ENCODE measurements at regions not wholly inside any gene's neighbourhood (a gene's known extent, or its start where the extent isn't known, plus 50 kb on each side); places are given as distances from the start of the nearest gene placed in this dataset.

- no peaks in the 10 kb centered on the region for H3K27me3 ChIP-seq
- H3K9me3 ChIP-seq (ENCODE audit: low read depth) = no peaks in the 10 kb centered on the region
- H4K20me1 ChIP-seq (ENCODE audit: low read depth) = no peaks in the 10 kb centered on the region
- H3K27ac ChIP-seq = no peak overlapping the region
- no peaks in the 10 kb centered on the region for H3K4me1 Mint-ChIP-seq
- H3K27me3 Mint-ChIP-seq (ENCODE audit: insufficient read depth, low read depth) = peaks cover 2% of the 10 kb centered on the region
- peaks cover 27% of the 10 kb centered on the region for H3K36me3 Mint-ChIP-seq
- H3K4me3 ChIP-seq = no peak overlapping the region
- H3K4me1 ChIP-seq = no peaks in the 10 kb centered on the region
- no peak overlapping the region for H3K4me3 Mint-ChIP-seq
- H3K79me2 ChIP-seq (ENCODE audit: low read depth) = peaks cover 7% of the 10 kb centered on the region
- peaks cover 3% of the 10 kb centered on the region for H3K9me3 Mint-ChIP-seq
- DNase-seq (ENCODE audit: low spot score) = no peak
- no peak for TF ChIP-seq CTCF (IDR thresholded peaks at IDR 0.05)
- TF ChIP-seq EZH2 (IDR thresholded peaks at IDR 0.05) = no peak
- TF ChIP-seq EZH2phosphoT487 (IDR thresholded peaks at IDR 0.05) = no peak
- no peak overlapping the region for H3K4me2 ChIP-seq
- H3F3A ChIP-seq (ENCODE audit: low read depth) = no peaks in the 10 kb centered on the region
- H3K36me3 ChIP-seq = no peaks in the 10 kb centered on the region
- H3K9ac ChIP-seq = no peak overlapping the region
- H2AFZ ChIP-seq (replicated peaks) = no peak overlapping the region
- H3K27ac Mint-ChIP-seq = no peak overlapping the region
Measured at GRCh38 chr7:112880818-112881418, 90.7 kb upstream of the TMEM168 start.

GRCh38 chr7:112877691-112878460, 87.7 kb upstream of the TMEM168 start:
- Histone ChIP-seq H3K4me3 (no peak overlapping the region), H3K36me3 (no peaks in the 10 kb centered on the region), H3K27ac (no peak overlapping the region), H3K4me2 (no peak overlapping the region), H3K27me3 (no peaks in the 10 kb centered on the region), H3K9ac (no peak overlapping the region), H3K79me2 (ENCODE audit: low read depth) (peaks cover 24% of the 10 kb centered on the region), H3F3A (ENCODE audit: low read depth) (no peaks in the 10 kb centered on the region), H2AFZ (replicated peaks) (no peak overlapping the region), H3K4me1 (no peaks in the 10 kb centered on the region), H4K20me1 (ENCODE audit: low read depth) (peaks cover 9% of the 10 kb centered on the region), H3K9me3 (ENCODE audit: low read depth) (no peaks in the 10 kb centered on the region)
- DNase-seq (ENCODE audit: low spot score) = no peak
- Mint-ChIP-seq H3K9me3 (peaks cover under 1% of the 10 kb centered on the region), H3K27ac (no peak overlapping the region), H3K36me3 (peaks cover 17% of the 10 kb centered on the region), H3K27me3 (ENCODE audit: insufficient read depth, low read depth) (no peaks in the 10 kb centered on the region), H3K4me1 (no peaks in the 10 kb centered on the region), H3K4me3 (no peak overlapping the region)
- TF ChIP-seq EZH2phosphoT487 (IDR thresholded peaks at IDR 0.05) = no peak
- TF ChIP-seq CTCF (IDR thresholded peaks at IDR 0.05) = no peak
- TF ChIP-seq EZH2 (IDR thresholded peaks at IDR 0.05) = no peak

GRCh38 chr7:112876877-112877276, 86.7 kb upstream of the TMEM168 start:
- H3K9me3 ChIP-seq (ENCODE audit: low read depth) = no peaks in the 10 kb centered on the region
- H3F3A ChIP-seq (ENCODE audit: low read depth) = no peaks in the 10 kb centered on the region
- H3K79me2 ChIP-seq (ENCODE audit: low read depth) = peaks cover 34% of the 10 kb centered on the region
- no peaks in the 10 kb centered on the region for H3K27me3 ChIP-seq
- DNase-seq (ENCODE audit: low spot score) = no peak
- H3K36me3 ChIP-seq = no peaks in the 10 kb centered on the region
- no peak overlapping the region for H3K4me3 Mint-ChIP-seq
- TF ChIP-seq EZH2phosphoT487 (IDR thresholded peaks at IDR 0.05) = no peak
- TF ChIP-seq EZH2 (IDR thresholded peaks at IDR 0.05) = no peak
- TF ChIP-seq CTCF (IDR thresholded peaks at IDR 0.05) = no peak
- no peak overlapping the region for H3K4me3 ChIP-seq
- H3K27ac Mint-ChIP-seq = no peak overlapping the region
- no peak overlapping the region for H3K27ac ChIP-seq
- H3K4me2 ChIP-seq = no peak overlapping the region
- H3K27me3 Mint-ChIP-seq (ENCODE audit: insufficient read depth, low read depth) = no peaks in the 10 kb centered on the region
- no peaks in the 10 kb centered on the region for H3K4me1 Mint-ChIP-seq
- H2AFZ ChIP-seq (replicated peaks) = no peak overlapping the region
- no peak overlapping the region for H3K9ac ChIP-seq
- peaks cover 9% of the 10 kb centered on the region for H3K9me3 Mint-ChIP-seq
- H3K4me1 ChIP-seq = no peaks in the 10 kb centered on the region
- peaks cover 23% of the 10 kb centered on the region for H3K36me3 Mint-ChIP-seq
- H4K20me1 ChIP-seq (ENCODE audit: low read depth) = peaks cover 12% of the 10 kb centered on the region
